Esophagus muscularis mucosa (tissue), 3 donors: ENCODE measurements at regions not wholly inside any gene's neighbourhood (a gene's known extent, or its start where the extent isn't known, plus 50 kb on each side); places are given as distances from the start of the nearest gene placed in this dataset.

Source experiments
- CTCF ChIP-seq, 3 experiments: fragments of 200-600 bp in 2 of 3; fragments of 450-650 bp in 1 of 3; sonication (generic) in 2 of 3; IDR thresholded peaks; one replicate each; pipeline ENCODE4 v1.5.1; 2017 to 2019; ENCODE audit warnings: antibody characterized with exemption in 3 of 3, mild to moderate bottlenecking in 2 of 3, moderate library complexity in 1 of 3
- POLR2A ChIP-seq: fragments of 450-650 bp; IDR thresholded peaks from one replicate; pipeline ENCODE4 v1.6.1; 2017; ENCODE audit warnings: antibody characterized with exemption, moderate library complexity, mild to moderate bottlenecking, low read depth
- POLR2AphosphoS5 ChIP-seq, 2 donors: sonication (generic); formaldehyde crosslinking; IDR thresholded peaks; one replicate each; pipeline ENCODE4 v1.6.1; 2017; ENCODE audit warnings: antibody characterized with exemption in 2 of 2

GRCh38 chr3:99559196-99559595 is 79.2 kb upstream of the COL8A1 start:
- TF ChIP-seq CTCF (IDR thresholded peaks at IDR 0.05): no peak
- no peak for TF ChIP-seq POLR2A
- no peak for TF ChIP-seq POLR2AphosphoS5 (IDR thresholded peaks at IDR 0.05)
